Fibroblast of villous mesenchyme (primary cell): ENCODE measurements at regions not wholly inside any gene's neighbourhood (a gene's known extent, or its start where the extent isn't known, plus 50 kb on each side); places are given as distances from the start of the nearest gene placed in this dataset.

Experiments used
- DNase-seq: peaks from one replicate; pipeline ENCODE4 v3.0.0-alpha.2; 2010; ENCODE audit warnings: low read depth
- H3K4me3 ChIP-seq: 2 replicates; pipeline ENCODE4 v1.5.1; 2011; ENCODE audit warnings: low read depth, mild to moderate bottlenecking, low read length
- CTCF ChIP-seq: IDR thresholded peaks from 2 replicates; pipeline ENCODE4 v1.5.1; 2012; ENCODE audit warnings: low read depth, mild to moderate bottlenecking, low read length; ENCODE audit not compliant: insufficient read depth

- H3K4me3 ChIP-seq = no peak overlapping the region
- TF ChIP-seq CTCF = no peak
- peak; percentile 50 for DNase-seq
These were observed 366.0 kb upstream of the FGF13 start for GRCh38 chrX:139077281-139078250.

GRCh38 chrX:139063364-139063763 is 351.8 kb upstream of the FGF13 start:
- no peak overlapping the region for H3K4me3 ChIP-seq
- TF ChIP-seq CTCF = no peak
- no peak for DNase-seq

DNA sequence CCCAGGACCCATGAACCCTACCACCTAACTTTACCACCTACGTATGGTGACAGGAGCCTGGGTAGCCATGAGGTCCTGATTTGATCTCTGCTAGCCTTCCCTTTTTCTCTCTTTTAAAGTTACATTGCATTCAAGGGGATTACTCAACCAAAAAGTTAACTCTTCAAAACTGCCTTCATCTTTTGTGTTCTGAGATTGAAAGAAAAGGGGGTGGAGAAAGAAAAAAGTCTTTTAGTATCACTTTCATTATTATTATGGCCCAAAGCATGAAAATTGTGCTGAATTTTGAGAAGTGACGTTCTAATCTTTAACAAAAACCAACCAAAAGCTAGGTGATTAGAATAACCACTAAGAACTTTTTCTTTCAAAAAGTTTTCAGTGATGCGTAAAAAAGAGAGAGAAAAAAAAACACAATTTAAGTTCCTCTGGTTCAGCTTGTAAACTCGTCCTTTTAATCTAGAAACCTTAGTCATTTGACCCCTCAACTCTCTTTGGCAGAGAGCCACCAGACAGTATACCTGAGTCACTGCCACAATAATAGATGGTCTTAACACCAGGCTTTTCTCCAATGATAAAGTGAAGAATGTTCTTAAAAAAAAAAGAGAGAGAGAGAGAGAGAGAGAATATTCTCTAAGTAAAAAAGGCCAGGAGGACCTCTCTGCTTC is 347.4 kb upstream of the FGF13 start:
- H3K4me3 ChIP-seq = no peak overlapping the region
- no peak for TF ChIP-seq CTCF
- DNase-seq = peak; percentile 7

DNA sequence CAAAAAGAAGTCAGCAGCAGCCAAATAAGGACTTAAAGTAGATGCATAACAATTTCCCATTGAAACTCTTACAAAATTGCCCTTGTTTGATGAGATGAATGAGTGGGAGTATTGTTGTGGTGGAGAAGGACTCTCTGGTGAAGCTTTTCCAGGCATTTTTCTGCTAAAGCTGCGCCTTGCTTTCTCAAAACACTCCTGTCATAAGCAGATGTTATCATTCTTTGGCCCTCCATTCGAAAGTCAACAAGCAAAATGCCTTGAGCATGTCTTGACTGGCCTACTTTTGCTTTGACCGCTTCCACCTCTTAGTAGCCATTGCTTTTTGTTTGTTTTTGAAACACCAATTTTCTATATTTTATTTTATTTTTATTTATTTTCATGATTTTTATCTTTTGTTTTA is 340.9 kb upstream of the FGF13 start:
- no peak overlapping the region for H3K4me3 ChIP-seq
- TF ChIP-seq CTCF = no peak
- DNase-seq = peak; percentile 84

GRCh38 chrX:139049465-139049864 is 337.9 kb upstream of the FGF13 start:
- no peak overlapping the region for H3K4me3 ChIP-seq
- DNase-seq = peak; percentile 6
- no peak for TF ChIP-seq CTCF

DNA sequence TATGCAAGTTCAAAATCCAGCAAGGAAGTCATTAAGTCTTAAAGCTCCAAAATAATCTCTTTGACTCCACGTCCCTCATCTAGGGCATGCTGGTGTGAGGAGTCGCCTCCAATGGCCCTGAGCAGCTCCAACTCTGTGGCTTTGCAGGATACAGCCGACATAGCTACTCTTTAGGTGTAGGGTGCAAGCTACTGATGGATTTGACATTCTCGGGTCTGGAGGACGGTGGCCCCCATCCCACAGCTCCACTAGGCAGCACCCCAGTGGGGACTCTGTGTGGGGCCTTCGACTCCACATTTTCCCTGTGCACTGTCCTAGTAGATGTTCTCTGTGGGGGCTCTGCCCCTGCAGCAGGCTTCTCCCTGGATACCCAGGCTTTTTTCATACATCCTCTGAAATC is 333.2 kb upstream of the FGF13 start:
- DNase-seq = no peak
- TF ChIP-seq CTCF = no peak

More for the DNA sequence above, 333.2 kb upstream of the FGF13 start:
- no peak overlapping the region for H3K4me3 ChIP-seq
